Lower leg skin (tissue), 3 donors: ENCODE measurements at regions not wholly inside any gene's neighbourhood (a gene's known extent, or its start where the extent isn't known, plus 50 kb on each side); places are given as distances from the start of the nearest gene placed in this dataset.

Experiments used
- CTCF ChIP-seq, 3 donors: fragments of 450-650 bp; IDR thresholded peaks; one replicate each; pipeline ENCODE4 v1.5.1; 2016; ENCODE audit warnings: antibody characterized with exemption in 3 of 3, mild to moderate bottlenecking in 3 of 3, moderate library complexity in 2 of 3
- POLR2A ChIP-seq, 2 donors: fragments of 450-650 bp; IDR thresholded peaks; one replicate each; pipeline ENCODE4 v1.6.1; 2016 to 2017; ENCODE audit warnings: antibody characterized with exemption in 2 of 2, mild to moderate bottlenecking in 1 of 2, moderate library complexity in 1 of 2

GRCh38 chr2:228519561-228519960 is 338.1 kb upstream of the SPHKAP start:
- TF ChIP-seq CTCF (IDR thresholded peaks at IDR 0.05) (no peak), POLR2A (IDR thresholded peaks at IDR 0.05) (no peak)
